ENCODE measurements at regions not wholly inside any gene's neighbourhood (a gene's known extent, or its start where the extent isn't known, plus 50 kb on each side); places are given as distances from the start of the nearest gene placed in this dataset.
A peak's percentile ranks its signal among the peaks of the same experiment; 100 is the strongest.

GRCh38 chr18:41099451-41099850 is 855.6 kb upstream of the PIK3C3 start:
- Histone ChIP-seq H4K20me1 (ENCODE audit: insufficient read depth, low read length) (no peaks in the 10 kb centered on the region), H3K4me2 (ENCODE audit: low read length) (no peak overlapping the region), H3K79me2 (ENCODE audit: insufficient read depth, low read length) (no peaks in the 10 kb centered on the region), H3K27me3 (ENCODE audit: insufficient read depth, low read length) (no peaks in the 10 kb centered on the region), H3K27ac (ENCODE audit: low read depth, low read length) (no peak overlapping the region), H3K4me3 (ENCODE audit: insufficient read depth, low read depth, low read length) (no peak overlapping the region), H2AFZ (ENCODE audit: low read depth, low read length) (no peak overlapping the region), H3K4me1 (ENCODE audit: insufficient read depth, low read length) (no peaks in the 10 kb centered on the region), H3K36me3 (ENCODE audit: insufficient read depth, low read length) (no peaks in the 10 kb centered on the region), H3K9me3 (ENCODE audit: insufficient read depth, low read depth, low read length) (no peaks in the 10 kb centered on the region), H3K9ac (ENCODE audit: low read length) (no peak overlapping the region)
- Mint-ChIP-seq H3K4me3 (ENCODE audit: unreplicated experiment) (no peak overlapping the region), H3K27me3 (ENCODE audit: low read depth, unreplicated experiment) (no peaks in the 10 kb centered on the region), H3K36me3 (ENCODE audit: low read depth, unreplicated experiment) (no peaks in the 10 kb centered on the region), H3K27ac (ENCODE audit: unreplicated experiment) (no peak overlapping the region), H3K4me1 (ENCODE audit: low read depth, unreplicated experiment) (no peaks in the 10 kb centered on the region), H3K9me3 (ENCODE audit: unreplicated experiment) (no peaks in the 10 kb centered on the region)
- FAIRE-seq (no peak), DNase-seq (ENCODE audit: low read depth) (peak; percentile 42)
- TF ChIP-seq, protein P1, sequence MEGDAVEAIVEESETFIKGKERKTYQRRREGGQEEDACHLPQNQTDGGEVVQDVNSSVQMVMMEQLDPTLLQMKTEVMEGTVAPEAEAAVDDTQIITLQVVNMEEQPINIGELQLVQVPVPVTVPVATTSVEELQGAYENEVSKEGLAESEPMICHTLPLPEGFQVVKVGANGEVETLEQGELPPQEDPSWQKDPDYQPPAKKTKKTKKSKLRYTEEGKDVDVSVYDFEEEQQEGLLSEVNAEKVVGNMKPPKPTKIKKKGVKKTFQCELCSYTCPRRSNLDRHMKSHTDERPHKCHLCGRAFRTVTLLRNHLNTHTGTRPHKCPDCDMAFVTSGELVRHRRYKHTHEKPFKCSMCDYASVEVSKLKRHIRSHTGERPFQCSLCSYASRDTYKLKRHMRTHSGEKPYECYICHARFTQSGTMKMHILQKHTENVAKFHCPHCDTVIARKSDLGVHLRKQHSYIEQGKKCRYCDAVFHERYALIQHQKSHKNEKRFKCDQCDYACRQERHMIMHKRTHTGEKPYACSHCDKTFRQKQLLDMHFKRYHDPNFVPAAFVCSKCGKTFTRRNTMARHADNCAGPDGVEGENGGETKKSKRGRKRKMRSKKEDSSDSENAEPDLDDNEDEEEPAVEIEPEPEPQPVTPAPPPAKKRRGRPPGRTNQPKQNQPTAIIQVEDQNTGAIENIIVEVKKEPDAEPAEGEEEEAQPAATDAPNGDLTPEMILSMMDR (IDR thresholded peaks at IDR 0.05; ENCODE audit: insufficient read depth, low read depth, low read length): no peak
- no peak for TF ChIP-seq EZH2 (IDR thresholded peaks at IDR 0.05; ENCODE audit: insufficient read depth, low read length)

GRCh38 chr18:41096504-41096903 is 858.5 kb upstream of the PIK3C3 start:
- Histone ChIP-seq H3K79me2 (ENCODE audit: insufficient read depth, low read length) (no peaks in the 10 kb centered on the region), H3K27me3 (ENCODE audit: insufficient read depth, low read length) (no peaks in the 10 kb centered on the region), H3K9ac (ENCODE audit: low read length) (no peak overlapping the region), H3K27ac (ENCODE audit: low read depth, low read length) (no peak overlapping the region), H3K9me3 (ENCODE audit: insufficient read depth, low read depth, low read length) (no peaks in the 10 kb centered on the region), H3K4me3 (ENCODE audit: insufficient read depth, low read depth, low read length) (no peak overlapping the region), H3K36me3 (ENCODE audit: insufficient read depth, low read length) (no peaks in the 10 kb centered on the region), H2AFZ (ENCODE audit: low read depth, low read length) (no peak overlapping the region), H3K4me2 (ENCODE audit: low read length) (no peak overlapping the region), H4K20me1 (ENCODE audit: insufficient read depth, low read length) (no peaks in the 10 kb centered on the region), H3K4me1 (ENCODE audit: insufficient read depth, low read length) (no peaks in the 10 kb centered on the region)
- FAIRE-seq (no peak), DNase-seq (ENCODE audit: low read depth) (peak; percentile 57)
- no peak for TF ChIP-seq EZH2 (IDR thresholded peaks at IDR 0.05; ENCODE audit: insufficient read depth, low read length)
- TF ChIP-seq, protein P1 (IDR thresholded peaks at IDR 0.05; ENCODE audit: insufficient read depth, low read depth, low read length): peak; percentile 29
- no peak overlapping the region for H3K4me3 Mint-ChIP-seq (ENCODE audit: unreplicated experiment)
- no peaks in the 10 kb centered on the region for H3K36me3 Mint-ChIP-seq (ENCODE audit: low read depth, unreplicated experiment)
- H3K4me1 Mint-ChIP-seq (ENCODE audit: low read depth, unreplicated experiment): no peaks in the 10 kb centered on the region
- no peaks in the 10 kb centered on the region for H3K27me3 Mint-ChIP-seq (ENCODE audit: low read depth, unreplicated experiment)
- no peaks in the 10 kb centered on the region for H3K9me3 Mint-ChIP-seq (ENCODE audit: unreplicated experiment)
- H3K27ac Mint-ChIP-seq (ENCODE audit: unreplicated experiment): no peak overlapping the region

GRCh38 chr18:41077076-41077475 is 878.0 kb upstream of the PIK3C3 start:
- TF ChIP-seq EZH2 (IDR thresholded peaks at IDR 0.05; ENCODE audit: insufficient read depth, low read length): no peak
- TF ChIP-seq, protein P1 (IDR thresholded peaks at IDR 0.05; ENCODE audit: insufficient read depth, low read depth, low read length): no peak
- Mint-ChIP-seq H3K4me3 (ENCODE audit: unreplicated experiment) (no peak overlapping the region), H3K36me3 (ENCODE audit: low read depth, unreplicated experiment) (no peaks in the 10 kb centered on the region), H3K4me1 (ENCODE audit: low read depth, unreplicated experiment) (peaks cover 28% of the 10 kb centered on the region), H3K9me3 (ENCODE audit: unreplicated experiment) (no peaks in the 10 kb centered on the region), H3K27me3 (ENCODE audit: low read depth, unreplicated experiment) (no peaks in the 10 kb centered on the region), H3K27ac (ENCODE audit: unreplicated experiment) (no peak overlapping the region)
- no peaks in the 10 kb centered on the region for H3K9me3 ChIP-seq (ENCODE audit: insufficient read depth, low read depth, low read length)
- DNase-seq (ENCODE audit: low read depth) (peak; percentile 48), FAIRE-seq (no peak)
- H3K4me1 ChIP-seq (ENCODE audit: insufficient read depth, low read length): peaks cover 9% of the 10 kb centered on the region
- H2AFZ ChIP-seq (ENCODE audit: low read depth, low read length): no peak overlapping the region
- H3K9ac ChIP-seq (ENCODE audit: low read length): no peak overlapping the region
- no peaks in the 10 kb centered on the region for H3K79me2 ChIP-seq (ENCODE audit: insufficient read depth, low read length)
- no peaks in the 10 kb centered on the region for H4K20me1 ChIP-seq (ENCODE audit: insufficient read depth, low read length)
- no peaks in the 10 kb centered on the region for H3K27me3 ChIP-seq (ENCODE audit: insufficient read depth, low read length)
- H3K4me3 ChIP-seq (ENCODE audit: insufficient read depth, low read depth, low read length): no peak overlapping the region
- no peak overlapping the region for H3K27ac ChIP-seq (ENCODE audit: low read depth, low read length)
- no peak overlapping the region for H3K4me2 ChIP-seq (ENCODE audit: low read length)
- H3K36me3 ChIP-seq (ENCODE audit: insufficient read depth, low read length): no peaks in the 10 kb centered on the region
